H1 (cell line): ENCODE measurements at regions not wholly inside any gene's neighbourhood (a gene's known extent, or its start where the extent isn't known, plus 50 kb on each side); places are given as distances from the start of the nearest gene placed in this dataset.

ENCODE experiments used
- CTCF ChIA-PET: fragments of 300-600 bp; sonication (Branson Sonifier 250); formaldehyde crosslinking; loops from one replicate; lab custom pipeline; 2021; ENCODE audit not compliant: partially characterized antibody; lab: Charles Lee
- POLR2A ChIA-PET: fragments of 300-600 bp; sonication (Branson Sonifier 250); formaldehyde crosslinking; loops from one replicate; lab custom pipeline; 2021; ENCODE audit warnings: inconsistent platforms; ENCODE audit not compliant: partially characterized antibody; lab: Charles Lee
- DNase-seq, 2 experiments: peaks; one replicate each; pipeline versions ENCODE4 v3.0.0 to v3.0.0-alpha.2; 2010 to 2022; ENCODE audit warnings: low spot score in 2 of 2, low read depth in 1 of 2, mixed read lengths in 1 of 2
- FAIRE-seq: peaks from 2 replicates; lab custom pipeline; 2011; peaks lifted over from hg19 to GRCh38; lab: Jason Lieb, UNC
- H2AFZ ChIP-seq: 2 replicates; pipeline ENCODE4 v1.8.1; 2012; ENCODE audit warnings: low read length, inconsistent platforms
- H2AK5ac ChIP-seq: 2 replicates; pipeline ENCODE4 v1.6.1; 2013; ENCODE audit warnings: low read depth, low read length
- H2BK120ac ChIP-seq: replicated peaks from 2 replicates; pipeline ENCODE3; 2013; ENCODE audit warnings: low read depth, low read length, inconsistent platforms
- H2BK12ac ChIP-seq: 2 replicates; pipeline ENCODE4 v1.6.1; 2013; ENCODE audit warnings: low read depth, low read length
- H2BK15ac ChIP-seq: 2 replicates; pipeline ENCODE4 v1.6.1; 2013; ENCODE audit warnings: low read length
- H2BK20ac ChIP-seq: 2 replicates; pipeline ENCODE4 v1.6.1; 2013; ENCODE audit warnings: low read length
- H2BK5ac ChIP-seq: 2 replicates; pipeline ENCODE4 v1.6.1; 2013; ENCODE audit warnings: low read depth, low read length
- H3K14ac ChIP-seq: 2 replicates; pipeline ENCODE4 v1.6.1; 2013; ENCODE audit warnings: inconsistent platforms; ENCODE audit not compliant: insufficient read length
- H3K18ac ChIP-seq: 2 replicates; pipeline ENCODE4 v1.6.1; 2013; ENCODE audit warnings: low read length; ENCODE audit errors: extremely low read depth
- H3K23ac ChIP-seq: 2 replicates; pipeline ENCODE4 v1.6.1; 2013; ENCODE audit warnings: inconsistent platforms; ENCODE audit not compliant: insufficient read length
- H3K23me2 ChIP-seq: 2 replicates; pipeline ENCODE4 v1.6.1; 2013; ENCODE audit warnings: low read depth, low read length
- H3K27ac ChIP-seq: 2 replicates; pipeline ENCODE4 v1.6.1; 2011; ENCODE audit warnings: low read depth, low read length, inconsistent platforms
- H3K27me3 ChIP-seq, 4 experiments: replicated peaks in 1 of 4; 1 replicate in 1 of 4; 2 replicates in 3 of 4; pipeline versions ENCODE4 v1.6.1 to v1.8.1; 2011 to 2013; ENCODE audit warnings: low read length in 3 of 4, mild to moderate bottlenecking in 3 of 4, inconsistent platforms in 2 of 4, mixed read lengths in 2 of 4, moderate library complexity in 1 of 4; ENCODE audit not compliant: control insufficient read depth in 3 of 4, insufficient read depth in 3 of 4; ENCODE audit errors: extremely low read depth in 1 of 4
- H3K36me3 ChIP-seq, 4 experiments: 2 replicates each; pipeline versions ENCODE4 v1.6.1 to v1.8.1; 2011 to 2013; ENCODE audit warnings: mild to moderate bottlenecking in 4 of 4, low read length in 3 of 4, moderate library complexity in 2 of 4, control low read depth in 1 of 4, inconsistent platforms in 1 of 4; ENCODE audit not compliant: insufficient read depth in 4 of 4, control insufficient read depth in 2 of 4
- H3K4ac ChIP-seq: replicated peaks from 2 replicates; pipeline ENCODE3; 2013; ENCODE audit warnings: low read length, low read depth, mixed read lengths, inconsistent platforms; ENCODE audit not compliant: insufficient read length
- H3K4me1 ChIP-seq, 4 experiments: replicated peaks in 1 of 4; 1 replicate in 1 of 4; 2 replicates in 3 of 4; pipeline versions ENCODE4 v1.6.1 to v1.8.1; 2011 to 2013; ENCODE audit warnings: low read length in 3 of 4, inconsistent platforms in 2 of 4, mixed read lengths in 1 of 4; ENCODE audit not compliant: insufficient read depth in 4 of 4, control insufficient read depth in 3 of 4
- H3K4me2 ChIP-seq, 2 experiments: 2 replicates each; pipeline versions ENCODE4 v1.6.1 to v1.8.1; 2011 to 2013; ENCODE audit warnings: low read depth in 2 of 2, low read length in 2 of 2, control low read depth in 1 of 2, inconsistent platforms in 1 of 2, mild to moderate bottlenecking in 1 of 2; ENCODE audit not compliant: insufficient read depth in 1 of 2
- H3K4me3 ChIP-seq, 4 experiments: fragments of 200-600, 300-600 bp in 1 of 4; sonication (generic), shearing (Covaris generic), sonication (Bioruptor Twin) in 1 of 4; 2 replicates each; pipeline versions ENCODE4 v1.5.1 to v1.8.1; 2011 to 2016; ENCODE audit warnings: low read length in 4 of 4, low read depth in 3 of 4, control low read depth in 2 of 4, inconsistent platforms in 2 of 4, mild to moderate bottlenecking in 2 of 4, mixed read lengths in 1 of 4, moderate library complexity in 1 of 4; ENCODE audit not compliant: insufficient read depth in 2 of 4; ENCODE audit errors: extremely low read depth in 1 of 4
- H3K56ac ChIP-seq: replicated peaks from 2 replicates; pipeline ENCODE3; 2013; ENCODE audit warnings: low read depth, mild to moderate bottlenecking, mixed read lengths, low read length, inconsistent platforms; ENCODE audit not compliant: insufficient read length
- H3K79me1 ChIP-seq: 2 replicates; pipeline ENCODE4 v1.6.1; 2013; ENCODE audit warnings: low read depth, low read length, control low read depth
- H3K79me2 ChIP-seq, 2 experiments: 2 replicates each; pipeline versions ENCODE4 v1.6.1 to v1.8.1; 2012 to 2013; ENCODE audit warnings: low read length in 2 of 2, mild to moderate bottlenecking in 2 of 2, inconsistent platforms in 1 of 2; ENCODE audit not compliant: insufficient read depth in 2 of 2, control insufficient read depth in 1 of 2
- H3K9ac ChIP-seq, 4 experiments: replicated peaks in 1 of 4; 1 replicate in 1 of 4; 2 replicates in 3 of 4; pipeline versions ENCODE4 v1.6.1 to v1.8.1; 2011 to 2013; ENCODE audit warnings: low read depth in 3 of 4, low read length in 3 of 4, control low read depth in 2 of 4, mild to moderate bottlenecking in 2 of 4, moderate library complexity in 2 of 4, inconsistent platforms in 1 of 4; ENCODE audit errors: extremely low read depth in 1 of 4
- H3K9me3 ChIP-seq, 2 experiments: 2 replicates each; pipeline versions ENCODE4 v1.6.1 to v1.8.1; 2012 to 2013; ENCODE audit warnings: mild to moderate bottlenecking in 2 of 2, moderate library complexity in 2 of 2, control low read depth in 1 of 2, inconsistent platforms in 1 of 2, low read depth in 1 of 2, low read length in 1 of 2, mixed read lengths in 1 of 2; ENCODE audit not compliant: insufficient read depth in 2 of 2
- H4K20me1 ChIP-seq, 2 experiments: replicated peaks in 1 of 2; 2 replicates each; pipeline versions ENCODE3 to v1.8.1; 2011 to 2013; ENCODE audit warnings: inconsistent platforms in 2 of 2, low read length in 2 of 2, mild to moderate bottlenecking in 1 of 2; ENCODE audit not compliant: insufficient read depth in 2 of 2, control insufficient read depth in 1 of 2
- H4K5ac ChIP-seq: 2 replicates; pipeline ENCODE4 v1.6.1; 2013; ENCODE audit warnings: low read length, low read depth, mixed read lengths, inconsistent platforms; ENCODE audit not compliant: insufficient read length
- H4K8ac ChIP-seq: 2 replicates; pipeline ENCODE4 v1.8.0; 2013; ENCODE audit warnings: mild to moderate bottlenecking, moderate library complexity, low read length, inconsistent platforms; ENCODE audit not compliant: insufficient read depth; ENCODE audit errors: extremely low read depth
- H4K91ac ChIP-seq: replicated peaks from 2 replicates; pipeline ENCODE3; 2013; ENCODE audit warnings: low read length, mixed read lengths, inconsistent platforms; ENCODE audit not compliant: insufficient read length
- ASH2L ChIP-seq: fragments of 200-600, 300-600 bp; sonication (generic); IDR thresholded peaks from one replicate; pipeline ENCODE4 v1.7.1; 2017; ENCODE audit warnings: low read length
- HDAC2 ChIP-seq, 2 experiments: fragments of 300-600 bp in 1 of 2; sonication (generic) in 1 of 2; IDR thresholded peaks; 2 replicates each; pipeline ENCODE4 v1.6.1; 2011 to 2012; ENCODE audit warnings: low read depth in 2 of 2, low read length in 2 of 2, mild to moderate bottlenecking in 2 of 2, moderate library complexity in 2 of 2, borderline replicate concordance in 1 of 2, inconsistent platforms in 1 of 2
- HDAC6 ChIP-seq: IDR thresholded peaks from one replicate; pipeline ENCODE4 v1.7.1; 2012; ENCODE audit warnings: low read depth, mild to moderate bottlenecking, inconsistent platforms, low read length, moderate library complexity
- KDM4A ChIP-seq: IDR thresholded peaks from one replicate; pipeline ENCODE4 v1.7.1; 2012; ENCODE audit warnings: low read depth, mild to moderate bottlenecking, moderate library complexity, low read length, inconsistent platforms; ENCODE audit not compliant: severe bottlenecking
- POU5F1 ChIP-seq: IDR thresholded peaks from 2 replicates; pipeline ENCODE4 v1.6.1; 2011; ENCODE audit warnings: low read depth, mild to moderate bottlenecking, low read length, moderate library complexity
- RFX5 ChIP-seq: IDR thresholded peaks from 2 replicates; pipeline ENCODE4 v1.6.1; 2011; ENCODE audit warnings: low read depth, low read length, improper control_type of control experiment, borderline replicate concordance
- RNF2 ChIP-seq: fragments of 200-900, 300-1000 bp; sonication (generic); IDR thresholded peaks from 2 replicates; pipeline ENCODE4 v1.7.1; 2016; ENCODE audit warnings: borderline replicate concordance, low read depth, mild to moderate bottlenecking, antibody characterized with exemption, low read length; ENCODE audit not compliant: poor library complexity, severe bottlenecking; ENCODE audit errors: missing control alignments
- SIN3A ChIP-seq, 2 experiments: IDR thresholded peaks in 1 of 2; conservative IDR thresholded peaks in 1 of 2; 2 replicates each; pipeline ENCODE4 v1.6.1; 2011 to 2012; ENCODE audit warnings: low read length in 2 of 2, improper control_type of control experiment in 1 of 2, low read depth in 1 of 2, mild to moderate bottlenecking in 1 of 2
- SP2 ChIP-seq: IDR thresholded peaks from 2 replicates; pipeline ENCODE4 v1.6.1; 2012; ENCODE audit warnings: mild to moderate bottlenecking, low read length, inconsistent platforms
- WGBS, 2 experiments: shearing (Covaris generic) in 1 of 2; methylation state at CpG; one replicate each; pipeline versions ENCODE4 v1.1.6 to v1.1.7; 2013 to 2015; ENCODE audit warnings: low lambda C conversion rate in 2 of 2, mixed read lengths in 2 of 2, inconsistent platforms in 1 of 2, low coverage in 1 of 2, missing lambda C conversion rate in 1 of 2; ENCODE audit not compliant: insufficient replicate concordance in 2 of 2, insufficient coverage in 1 of 2, insufficient read length in 1 of 2; ENCODE audit errors: extremely low coverage in 1 of 2, missing lambda C conversion rate in 1 of 2; 5-methylcytosine and 5-hydroxymethylcytosine counted together
- TF ChIP-seq, protein P1 (sequence below): IDR thresholded peaks from 2 replicates; pipeline ENCODE4 v1.6.1; 2012; ENCODE audit warnings: inconsistent platforms
- TF ChIP-seq, protein P2 (sequence below), 3 experiments: IDR thresholded peaks; 1 replicate in 2 of 3; 2 replicates in 1 of 3; pipeline versions ENCODE4 v1.5.1 to v1.6.1; 2011; ENCODE audit warnings: low read length in 3 of 3, mild to moderate bottlenecking in 3 of 3, inconsistent platforms in 2 of 3, low read depth in 1 of 3, moderate library complexity in 1 of 3; ENCODE audit not compliant: insufficient read depth in 1 of 3; ENCODE audit errors: control extremely low read depth in 1 of 3

DNA sequence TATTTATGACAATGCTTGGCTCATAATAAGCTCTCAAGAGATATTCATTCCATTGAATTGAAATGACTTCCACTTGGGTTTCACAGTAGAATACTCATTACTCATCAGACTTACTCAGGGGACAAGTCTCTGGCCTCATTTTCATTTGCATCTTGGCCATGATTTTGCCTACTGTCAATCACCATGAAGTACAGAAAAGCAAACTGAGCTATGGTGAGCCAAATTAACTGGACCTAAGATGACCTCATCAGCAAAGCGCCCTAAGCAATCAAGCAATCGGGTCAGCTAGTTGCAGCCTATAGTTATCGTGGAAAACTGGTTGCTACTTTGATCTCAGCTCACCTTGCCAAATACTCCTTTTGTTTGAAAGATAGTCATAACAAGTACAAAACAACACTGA, 494.7 kb upstream of the SLC35B3 start:
- no peak overlapping the region for H4K8ac ChIP-seq
- H3K4me2 ChIP-seq, result no peak overlapping the region
- H3K79me2 ChIP-seq, result no peaks in the 10 kb centered on the region
- H3K27me3 ChIP-seq, result no peaks in the 10 kb centered on the region
- H3K27ac ChIP-seq, result no peak overlapping the region
- no peak overlapping the region for H2AK5ac ChIP-seq
- no peaks in the 10 kb centered on the region for H3K9me3 ChIP-seq
- H3K36me3 ChIP-seq, result no peaks in the 10 kb centered on the region
- H3K56ac ChIP-seq, result no peak overlapping the region
- POLR2A ChIA-PET, result no interaction called here
- DNase-seq, result no peak
- H2BK15ac ChIP-seq, result no peak overlapping the region
- H4K20me1 ChIP-seq, result no peaks in the 10 kb centered on the region
- CTCF ChIA-PET, result interaction anchor here (0.5 to 1.2 kb wide), 2 partner anchors 22 to 33 kb away, joined by 3 read pairs; no protein-coding TSS in a partner anchor
- H3K4me1 ChIP-seq, result no peaks in the 10 kb centered on the region
- no peak overlapping the region for H2BK20ac ChIP-seq
- 95% methylated on average over 3 of the region's 3 CpGs; no CpG with 5 or more reads in 1 of the 2 experiments for WGBS, 2 experiments
- no peak overlapping the region for H4K5ac ChIP-seq
- no peak overlapping the region for H3K9ac ChIP-seq
- H3K23ac ChIP-seq, result no peak overlapping the region
- no peak overlapping the region for H2BK120ac ChIP-seq
- H4K91ac ChIP-seq, result no peak overlapping the region
- H3K4me3 ChIP-seq, result no peak overlapping the region
- H3K79me1 ChIP-seq, result no peaks in the 10 kb centered on the region
- H2AFZ ChIP-seq, result no peak overlapping the region
- H2BK5ac ChIP-seq, result no peak overlapping the region
- no peak overlapping the region for H3K14ac ChIP-seq
- H2BK12ac ChIP-seq, result no peak overlapping the region
- FAIRE-seq, result no peak
- no peak overlapping the region for H3K18ac ChIP-seq
- no peak overlapping the region for H3K4ac ChIP-seq
- H3K23me2 ChIP-seq, result no peaks in the 10 kb centered on the region
- no peak for TF ChIP-seq KDM4A
- no peak for TF ChIP-seq ASH2L
- TF ChIP-seq RFX5, result no peak
- TF ChIP-seq, protein P1, sequence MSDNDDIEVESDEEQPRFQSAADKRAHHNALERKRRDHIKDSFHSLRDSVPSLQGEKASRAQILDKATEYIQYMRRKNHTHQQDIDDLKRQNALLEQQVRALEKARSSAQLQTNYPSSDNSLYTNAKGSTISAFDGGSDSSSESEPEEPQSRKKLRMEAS, result no peak
- TF ChIP-seq POU5F1, result no peak
- no peak for TF ChIP-seq HDAC2 (IDR thresholded peaks at IDR 0.05; ENCODE audit: borderline replicate concordance in 1 of 2, low read depth in 2 of 2, low read length in 2 of 2)
- TF ChIP-seq SIN3A (conservative IDR thresholded peaks at IDR 0.05 in 1 of 2, IDR thresholded peaks at IDR 0.05 in 1 of 2; ENCODE audit: low read depth in 1 of 2, low read length in 2 of 2), result no peak
- TF ChIP-seq HDAC6, result no peak
- TF ChIP-seq RNF2, result no peak
- TF ChIP-seq SP2, result no peak
- TF ChIP-seq, protein P2, sequence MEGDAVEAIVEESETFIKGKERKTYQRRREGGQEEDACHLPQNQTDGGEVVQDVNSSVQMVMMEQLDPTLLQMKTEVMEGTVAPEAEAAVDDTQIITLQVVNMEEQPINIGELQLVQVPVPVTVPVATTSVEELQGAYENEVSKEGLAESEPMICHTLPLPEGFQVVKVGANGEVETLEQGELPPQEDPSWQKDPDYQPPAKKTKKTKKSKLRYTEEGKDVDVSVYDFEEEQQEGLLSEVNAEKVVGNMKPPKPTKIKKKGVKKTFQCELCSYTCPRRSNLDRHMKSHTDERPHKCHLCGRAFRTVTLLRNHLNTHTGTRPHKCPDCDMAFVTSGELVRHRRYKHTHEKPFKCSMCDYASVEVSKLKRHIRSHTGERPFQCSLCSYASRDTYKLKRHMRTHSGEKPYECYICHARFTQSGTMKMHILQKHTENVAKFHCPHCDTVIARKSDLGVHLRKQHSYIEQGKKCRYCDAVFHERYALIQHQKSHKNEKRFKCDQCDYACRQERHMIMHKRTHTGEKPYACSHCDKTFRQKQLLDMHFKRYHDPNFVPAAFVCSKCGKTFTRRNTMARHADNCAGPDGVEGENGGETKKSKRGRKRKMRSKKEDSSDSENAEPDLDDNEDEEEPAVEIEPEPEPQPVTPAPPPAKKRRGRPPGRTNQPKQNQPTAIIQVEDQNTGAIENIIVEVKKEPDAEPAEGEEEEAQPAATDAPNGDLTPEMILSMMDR (IDR thresholded peaks at IDR 0.05; ENCODE audit: control extremely low read depth in 1 of 3, insufficient read depth in 1 of 3, low read depth in 1 of 3, low read length in 3 of 3), result no peak
